Stimulated activated CD4-positive, alpha-beta T cell treated with anti-CD3 and anti-CD28 coated beads, Interleukin-1b, Interleukin-23, amount 100 ng/mL, for 1 hour (primary cell): ENCODE measurements at regions not wholly inside any gene's neighbourhood (a gene's known extent, or its start where the extent isn't known, plus 50 kb on each side); places are given as distances from the start of the nearest gene placed in this dataset.
"Not testable (repeated sequence)": the region's sequence is repeated elsewhere in the genome, so short reads cannot be mapped to it uniquely, and the experiment has no call there.

Experiments used
- DNase-seq, 2 donors: peaks; one replicate each; pipeline ENCODE4 v3.0.0-alpha.2; 2020; ENCODE audit warnings: low read depth in 2 of 2

DNA sequence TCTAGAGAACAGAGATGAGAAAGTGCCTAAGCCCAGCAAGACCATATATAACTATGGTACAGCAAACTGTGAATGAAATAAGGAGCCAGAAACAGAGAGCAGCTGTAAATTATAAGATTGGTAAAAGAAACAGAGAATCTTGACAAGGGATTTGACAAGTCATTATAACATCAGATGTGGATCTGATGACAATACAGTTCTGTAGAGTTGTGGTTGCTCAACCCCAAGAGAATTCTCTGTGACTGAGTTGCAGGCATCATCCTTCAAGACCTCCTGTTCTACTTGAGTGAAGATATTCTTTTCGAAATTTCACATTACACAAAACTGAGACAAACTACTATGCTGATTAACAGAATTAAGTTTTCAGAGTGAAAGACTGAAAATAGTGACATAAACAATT lies 343.1 kb upstream of the SLC39A10 start:
- no peak for DNase-seq

DNA sequence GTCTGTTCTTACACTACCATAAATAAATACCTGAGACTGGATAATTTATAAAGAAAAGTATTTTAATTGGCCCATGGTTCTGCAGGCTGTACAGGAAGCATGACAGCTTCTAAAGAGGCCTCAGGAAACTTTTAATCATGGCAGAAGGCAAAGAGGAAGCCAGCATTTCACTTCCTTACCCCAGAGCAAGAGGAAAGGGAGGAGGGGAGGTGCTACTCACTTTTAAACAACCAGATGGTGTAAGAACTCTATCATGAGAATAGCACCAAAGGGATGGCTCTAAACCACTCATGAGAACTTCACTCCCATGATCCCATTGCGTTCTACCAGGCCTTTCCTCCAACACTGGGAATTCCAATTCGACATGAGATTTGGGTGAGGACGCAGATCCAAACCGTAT lies 344.4 kb upstream of the SLC39A10 start:
- no peak for DNase-seq

DNA sequence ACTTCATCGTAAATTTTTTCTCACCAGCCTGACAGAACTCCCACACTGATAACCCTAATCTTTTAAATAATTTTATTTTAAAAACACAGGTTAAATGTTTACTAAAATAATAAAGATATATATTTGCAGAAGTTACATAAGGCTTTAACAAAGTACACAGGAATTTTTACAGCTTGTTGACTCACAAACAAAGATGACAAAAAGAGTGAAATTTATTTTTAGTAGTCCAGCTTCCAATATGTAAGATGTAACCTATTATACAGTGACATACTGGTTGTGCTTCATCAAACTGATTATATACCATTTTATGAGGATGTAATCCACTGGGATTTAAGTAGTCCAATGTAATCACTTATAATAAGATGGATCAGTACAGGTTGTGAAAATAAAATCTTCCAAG lies 348.9 kb upstream of the SLC39A10 start:
- DNase-seq, result no peak

DNA sequence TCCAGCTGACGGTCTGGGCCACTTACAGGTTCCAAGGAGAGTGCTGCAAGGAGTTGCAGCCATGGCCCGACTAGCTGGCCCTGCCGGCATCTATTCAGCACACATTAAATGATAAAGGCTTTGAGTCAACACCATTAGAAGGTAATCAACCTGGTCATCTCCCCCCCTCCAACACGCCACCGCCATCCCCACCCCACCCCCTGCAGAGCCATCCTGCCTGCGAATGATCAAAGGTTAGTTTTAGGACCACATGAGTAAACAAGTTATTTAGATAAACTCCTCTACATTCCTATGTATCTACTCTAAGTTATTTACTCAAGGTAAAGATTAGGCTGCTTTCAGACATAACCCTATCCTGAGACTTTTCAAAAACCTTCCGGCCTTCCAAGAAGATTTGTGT lies 349.3 kb upstream of the SLC39A10 start:
- DNase-seq, result no peak

DNA sequence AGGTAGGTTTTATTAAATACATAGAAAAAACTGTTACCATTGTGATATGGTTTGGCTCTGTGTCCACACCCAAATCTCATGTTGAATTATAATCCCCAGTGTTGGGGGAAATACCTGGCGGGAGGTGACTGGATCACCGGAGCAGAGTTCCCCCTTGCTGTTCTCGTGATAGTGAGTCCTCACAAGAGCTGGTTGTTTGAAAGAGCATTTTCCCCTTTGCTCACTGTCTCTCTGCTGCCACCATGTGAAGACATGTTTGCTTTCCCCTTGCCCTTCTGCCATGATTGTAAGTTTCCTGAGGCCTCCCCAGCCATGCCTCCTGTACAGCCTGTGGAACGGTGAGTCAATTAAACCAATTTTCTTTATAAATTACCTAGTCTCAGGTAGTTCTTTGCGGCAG lies 352.7 kb upstream of the SLC39A10 start:
- DNase-seq, result no peak

DNA sequence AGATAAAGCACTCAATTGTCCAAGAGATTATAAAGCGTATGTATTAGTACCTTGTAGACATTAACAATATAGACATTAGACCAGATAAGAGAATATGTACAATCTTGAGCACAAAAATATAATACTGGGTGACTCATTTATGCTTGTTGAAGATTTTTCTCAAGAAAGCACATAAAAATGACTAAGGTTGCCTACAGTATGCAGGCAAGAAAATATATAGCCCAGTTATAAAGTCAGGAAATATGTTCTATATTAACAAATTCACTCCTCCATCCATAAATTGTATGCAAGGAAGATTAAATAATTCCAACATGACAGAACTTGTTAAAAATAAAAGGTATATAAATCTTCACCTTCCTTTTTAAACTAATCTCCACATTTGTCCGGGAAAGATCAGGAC lies 356.4 kb upstream of the SLC39A10 start:
- no peak for DNase-seq

DNA sequence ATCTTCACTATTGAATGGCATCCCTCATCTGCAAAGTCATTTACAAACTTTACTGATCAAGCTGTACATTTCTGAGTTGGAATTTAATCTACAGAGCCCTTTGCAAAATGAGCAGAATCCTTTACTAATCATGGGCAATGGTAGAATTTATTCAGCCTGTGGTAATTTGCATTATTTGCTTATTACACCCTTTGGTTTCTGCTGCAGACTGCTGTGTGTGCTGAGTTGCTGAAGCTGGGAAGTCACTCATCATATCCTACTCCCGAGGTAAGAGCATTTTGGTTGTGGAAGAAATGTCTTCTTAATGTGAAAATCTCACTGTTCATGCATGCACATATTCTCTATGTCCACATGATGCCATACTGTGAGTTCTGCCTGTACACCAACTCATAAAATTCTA lies 357.4 kb upstream of the SLC39A10 start:
- no peak for DNase-seq

DNA sequence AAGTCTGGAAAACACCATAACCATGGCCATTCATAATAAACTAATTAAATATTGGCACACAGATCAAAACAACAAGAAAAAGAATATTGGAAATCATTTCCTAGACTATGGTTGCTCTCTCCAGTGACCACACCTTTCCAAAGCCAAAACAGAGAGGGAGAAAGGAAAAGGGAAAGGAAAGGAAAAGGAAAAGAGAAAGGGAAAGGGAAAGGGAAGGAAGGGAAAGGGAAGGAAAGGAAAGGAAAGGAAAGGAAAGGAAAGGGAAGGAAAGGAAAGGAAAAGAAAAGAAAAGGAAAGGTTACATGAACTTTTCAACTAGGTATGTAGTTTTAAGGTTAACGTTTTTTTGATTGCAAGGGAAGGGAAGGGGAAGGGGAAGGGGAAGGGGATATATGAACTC lies 360.5 kb upstream of the SLC39A10 start:
- DNase-seq, result no peak

DNA sequence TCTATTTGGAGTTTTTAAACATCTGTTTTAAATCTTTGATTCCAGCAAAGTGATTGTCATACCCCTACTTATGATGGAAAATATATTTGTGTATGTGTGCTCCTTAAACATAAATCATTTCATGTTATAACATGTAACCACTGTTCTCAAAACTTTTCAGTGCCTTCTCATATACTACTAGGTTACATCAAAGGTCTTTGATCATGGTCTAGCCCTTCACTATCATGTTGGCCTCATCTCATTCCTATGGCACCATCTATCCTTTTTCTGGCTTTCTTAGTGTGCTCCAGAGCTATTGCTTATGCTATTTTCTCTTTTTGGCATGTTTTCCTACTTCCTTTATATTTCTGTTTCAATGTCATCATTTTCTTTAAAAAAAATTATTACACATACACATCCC lies 367.9 kb upstream of the SLC39A10 start:
- no peak for DNase-seq

DNA sequence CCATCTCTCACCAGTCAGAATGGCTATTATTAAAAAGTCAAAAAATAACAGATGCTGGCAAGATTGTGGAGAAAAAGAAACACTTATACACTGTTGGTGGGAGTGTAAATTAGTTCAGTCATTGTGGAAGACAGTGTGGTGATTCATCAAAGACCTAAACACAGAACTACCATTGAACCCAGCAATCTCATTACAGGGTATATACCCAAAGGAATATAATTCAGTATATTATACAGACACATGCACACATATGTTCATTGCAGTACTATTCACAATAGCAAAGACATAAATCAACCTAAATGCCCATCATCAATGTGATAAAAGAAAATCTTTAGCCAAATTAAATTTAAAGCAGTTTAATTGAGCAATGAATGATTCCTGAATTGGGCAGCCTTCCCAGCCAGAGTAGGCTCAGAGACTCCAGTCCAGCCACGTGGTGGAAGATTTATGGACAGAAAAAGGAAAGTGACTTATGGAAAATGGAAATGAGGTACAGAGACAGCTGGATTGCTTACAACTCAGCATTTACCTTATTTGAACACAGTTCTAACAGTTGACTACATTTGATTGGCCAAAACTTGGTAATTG lies 377.1 kb upstream of the SLC39A10 start:
- no peak for DNase-seq

DNA sequence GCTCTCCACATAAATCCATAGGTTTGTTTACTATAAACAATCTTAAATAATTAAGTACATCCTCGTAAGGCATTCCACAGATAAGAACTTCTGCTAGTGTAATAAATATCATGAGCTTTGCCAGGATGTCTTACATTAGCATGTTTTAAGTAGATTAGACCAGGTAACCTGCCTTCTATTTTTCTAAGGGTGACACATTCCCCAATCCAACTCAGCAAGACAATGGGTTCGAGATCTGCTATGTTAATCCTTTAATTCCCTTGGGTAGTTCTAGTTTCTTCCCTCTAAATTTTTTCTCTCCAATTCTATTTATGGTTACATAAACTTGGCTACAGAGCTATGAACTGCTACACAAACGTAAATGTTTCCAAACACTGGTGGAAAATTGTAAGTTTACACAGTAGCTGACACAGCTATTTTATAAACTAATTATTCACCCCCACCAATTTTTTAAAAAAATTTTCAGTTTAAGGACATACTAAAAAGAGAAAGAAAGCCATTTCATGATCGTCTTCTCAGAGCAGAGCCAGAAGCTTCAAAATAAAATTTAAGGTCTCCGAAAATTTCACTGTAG lies 386.5 kb upstream of the SLC39A10 start:
- no peak for DNase-seq

DNA sequence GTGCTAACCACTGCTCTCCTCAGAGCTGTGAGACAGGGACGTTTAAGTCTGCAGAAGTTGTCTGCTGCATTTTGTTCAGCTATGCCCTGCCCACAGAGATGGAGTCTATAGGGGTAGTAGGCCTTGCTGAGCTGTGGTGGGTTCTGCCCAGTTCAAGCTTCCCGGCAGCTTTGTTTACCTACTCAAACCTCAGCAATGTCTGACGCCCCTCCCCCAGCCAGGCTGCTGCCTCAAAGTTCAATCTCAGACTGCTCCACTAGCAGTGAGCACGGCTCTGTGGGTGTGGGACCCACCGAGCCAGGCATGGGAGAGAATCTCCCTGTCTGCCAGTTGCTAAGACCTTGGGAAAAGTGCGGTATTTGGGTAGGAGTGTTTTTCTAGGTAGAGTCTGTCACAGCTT lies 387.8 kb upstream of the SLC39A10 start:
- DNase-seq, result no peak

DNA sequence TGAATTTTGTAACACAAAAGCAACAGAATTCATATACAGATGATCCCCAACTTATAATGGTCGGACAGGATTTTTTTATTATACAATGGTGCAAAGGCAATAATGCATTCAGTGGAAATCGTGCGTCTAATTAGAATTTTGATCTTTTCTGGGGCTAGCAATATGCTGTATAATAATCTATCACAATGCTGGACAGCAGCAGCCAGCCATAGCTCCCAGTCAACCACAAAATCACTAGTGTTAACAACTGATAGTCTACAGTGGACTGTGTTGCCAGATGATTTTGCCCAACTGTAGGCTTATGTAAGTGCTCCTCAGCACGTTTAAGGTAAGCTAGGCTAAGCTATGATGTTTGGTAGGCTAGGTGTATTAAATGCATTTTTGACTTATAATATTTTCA lies 399.0 kb upstream of the SLC39A10 start:
- no peak for DNase-seq

DNA sequence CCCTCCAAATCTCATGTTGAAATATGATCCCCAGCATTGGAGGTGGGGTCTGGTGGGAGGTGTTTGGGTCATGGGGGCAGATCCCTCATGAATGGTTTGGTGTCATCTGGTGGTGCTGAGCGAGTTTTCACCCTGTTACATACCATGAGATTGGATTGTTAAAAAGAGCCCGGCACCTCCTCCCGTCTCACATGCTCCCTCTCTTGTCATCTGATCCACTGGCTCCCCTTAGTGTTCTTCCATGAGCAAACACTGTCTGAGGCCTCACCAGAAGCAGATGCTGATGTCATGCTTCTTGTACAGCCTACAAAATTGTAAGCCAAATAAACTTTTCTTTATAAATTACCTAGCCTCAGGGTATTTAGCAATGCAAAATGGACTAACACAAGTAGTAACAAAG lies 405.0 kb upstream of the SLC39A10 start:
- no peak for DNase-seq

DNA sequence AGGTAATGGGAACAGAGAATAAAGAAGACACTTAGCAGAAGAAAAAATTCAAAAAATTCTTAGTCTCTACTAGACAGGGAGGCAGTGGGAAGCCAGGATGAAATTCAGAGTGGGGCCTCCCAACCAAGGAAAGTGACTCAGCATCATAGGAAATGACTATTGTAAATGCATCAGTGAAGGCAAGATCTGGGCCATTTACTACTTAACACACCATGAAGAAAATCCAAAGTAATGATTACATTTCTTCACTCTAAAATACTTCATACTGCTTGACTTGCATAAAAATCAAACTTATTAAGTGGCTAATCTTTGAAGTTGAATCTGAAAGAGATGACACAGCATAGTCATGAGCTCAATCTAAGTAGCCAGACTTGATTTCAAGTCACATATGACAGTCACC lies 405.8 kb upstream of the SLC39A10 start:
- DNase-seq, result no peak

DNA sequence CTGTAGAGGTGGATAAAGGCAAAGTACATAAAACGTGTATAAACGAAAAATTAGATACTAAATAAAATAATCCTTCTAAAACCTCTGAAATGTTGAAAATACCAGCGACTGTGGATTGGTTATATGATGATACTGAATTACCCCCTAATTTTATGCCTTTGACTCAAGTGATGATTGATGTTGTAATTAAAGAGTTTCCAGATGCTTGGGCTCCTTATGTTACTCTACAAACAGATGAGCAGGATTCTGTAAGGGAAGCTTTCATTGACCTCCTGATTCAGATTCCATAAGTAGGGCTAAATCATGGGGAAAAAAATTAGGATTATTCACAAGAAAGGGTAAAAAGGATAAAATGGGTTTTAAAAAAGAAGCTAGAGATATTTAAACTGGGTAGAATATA lies 418.2 kb upstream of the SLC39A10 start:
- DNase-seq, result no peak

DNA sequence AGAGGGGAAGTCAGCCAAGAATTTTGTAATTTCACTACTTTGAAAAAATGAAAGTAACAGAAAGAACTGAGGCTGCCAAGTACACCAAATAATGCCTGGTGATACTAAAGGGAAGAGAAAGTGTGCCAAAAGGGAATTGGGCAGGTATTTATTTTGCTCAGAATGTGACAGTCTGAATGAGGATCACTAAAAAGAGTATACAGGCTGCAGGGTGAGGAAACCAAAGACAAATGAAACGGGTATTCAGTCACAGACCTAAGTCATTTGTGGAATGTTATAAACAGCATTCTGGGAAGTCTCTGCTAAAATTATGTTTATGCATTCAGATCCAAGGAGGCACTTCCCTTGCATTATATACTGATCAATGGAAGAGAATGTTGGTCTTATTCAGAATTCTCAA lies 418.6 kb upstream of the SLC39A10 start:
- no peak for DNase-seq

DNA sequence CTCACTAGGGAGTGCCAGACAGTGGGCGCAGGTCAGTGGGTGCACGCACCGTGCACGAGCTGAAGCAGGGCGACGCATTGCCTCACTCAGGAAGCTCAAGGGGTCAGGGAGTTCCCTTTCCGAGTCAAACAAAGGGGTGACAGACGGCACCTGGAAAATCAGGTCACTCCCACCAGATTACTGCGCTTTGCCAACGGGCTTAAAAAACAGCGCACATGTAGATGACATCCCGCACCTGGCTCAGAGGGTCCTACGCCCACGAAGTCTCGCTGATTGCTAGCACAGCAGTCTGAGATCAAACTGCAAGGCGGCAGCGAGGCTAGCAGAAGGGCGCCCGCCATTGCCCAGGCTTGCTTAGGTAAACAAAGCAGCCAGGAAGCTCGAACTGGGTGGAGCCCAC lies 428.5 kb upstream of the SLC39A10 start:
- DNase-seq, result not testable (repeated sequence)

DNA sequence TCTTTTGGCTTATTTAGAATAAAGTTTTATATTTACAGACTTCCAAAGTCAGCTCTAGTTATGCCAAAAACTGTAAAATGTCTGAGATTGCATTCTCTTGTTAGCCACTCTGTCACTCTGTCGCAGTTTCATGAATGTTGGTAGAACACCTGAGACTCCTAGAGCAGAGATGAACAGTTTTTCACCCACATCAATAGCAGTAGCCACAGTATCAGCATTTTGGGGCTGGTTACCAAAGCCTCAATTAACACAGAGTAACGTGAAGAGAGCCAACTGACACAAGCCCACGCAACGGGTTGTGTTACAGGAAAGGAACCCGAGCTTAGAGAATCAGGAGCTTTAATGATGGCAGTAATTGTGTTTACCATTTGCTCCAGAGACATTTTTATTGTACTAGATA lies 443.0 kb upstream of the SLC39A10 start:
- no peak for DNase-seq

DNA sequence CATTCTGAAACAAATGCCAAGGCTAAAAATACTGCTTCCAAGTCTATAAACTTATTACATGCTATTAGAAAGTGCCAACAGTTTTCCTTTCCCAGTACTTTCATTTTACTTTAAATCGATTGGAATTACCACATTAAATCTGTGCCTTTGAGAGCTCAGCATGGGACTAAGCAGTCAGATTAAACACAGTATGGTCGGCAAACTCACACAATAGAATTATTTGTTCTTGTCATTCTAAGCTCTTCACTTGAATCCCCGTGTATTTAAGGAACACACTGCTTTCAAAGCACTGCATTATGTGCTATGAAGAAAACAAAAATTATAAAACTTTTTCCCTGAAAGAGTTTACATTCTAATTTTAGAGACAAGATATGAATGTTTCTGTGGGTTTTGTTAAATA lies 444.4 kb upstream of the SLC39A10 start:
- DNase-seq, result no peak

DNA sequence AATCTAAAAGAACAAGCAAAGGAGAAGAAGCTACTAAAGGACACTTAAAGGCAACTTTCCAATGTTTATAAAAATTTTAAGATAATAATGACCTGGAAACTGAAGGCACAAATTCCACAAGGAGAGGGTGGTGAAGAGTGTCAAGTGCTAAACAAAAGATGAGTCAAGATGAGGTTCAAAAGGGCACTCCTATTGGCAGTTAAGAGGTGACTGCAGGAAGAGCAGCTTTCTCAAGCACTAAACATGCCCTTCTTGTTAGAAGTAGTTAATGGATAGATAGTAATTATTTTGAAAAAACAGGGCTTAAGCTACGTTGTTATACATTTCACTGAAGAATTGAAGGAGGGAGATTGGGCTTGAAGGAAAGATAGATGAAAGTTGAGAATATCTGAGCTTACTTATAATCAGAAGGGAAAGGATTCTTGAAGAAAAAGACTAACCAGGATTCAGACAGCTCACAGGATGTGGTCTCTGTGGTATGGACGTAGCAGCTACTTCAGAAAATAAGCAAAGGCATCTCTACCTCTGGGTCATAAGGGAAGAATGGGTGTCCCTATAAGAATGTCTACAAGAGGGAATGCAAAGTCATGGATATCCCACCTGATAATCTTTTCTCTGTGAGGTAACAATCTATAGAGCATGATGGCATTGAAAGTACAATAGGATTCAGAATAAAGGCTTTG lies 454.7 kb upstream of the SLC39A10 start:
- no peak for DNase-seq

DNA sequence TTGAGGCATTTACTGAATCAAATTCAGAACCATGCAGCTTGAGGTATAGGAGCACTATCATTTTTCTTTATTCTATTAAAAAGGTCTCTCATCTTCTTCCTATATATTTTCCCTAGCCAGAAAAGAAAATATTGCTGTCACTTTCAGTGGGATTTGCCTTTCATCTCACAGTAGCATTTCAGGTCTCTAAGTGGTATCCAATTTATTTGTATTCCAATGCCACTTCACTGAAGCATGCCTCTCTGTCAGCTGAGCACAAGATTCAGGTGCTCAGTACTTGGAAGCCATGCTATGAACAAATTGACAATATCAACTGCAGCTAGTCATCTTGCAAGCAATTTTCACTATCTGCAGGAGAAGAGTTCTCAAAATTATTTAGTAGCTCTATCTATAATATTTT lies 457.2 kb upstream of the SLC39A10 start:
- no peak for DNase-seq

DNA sequence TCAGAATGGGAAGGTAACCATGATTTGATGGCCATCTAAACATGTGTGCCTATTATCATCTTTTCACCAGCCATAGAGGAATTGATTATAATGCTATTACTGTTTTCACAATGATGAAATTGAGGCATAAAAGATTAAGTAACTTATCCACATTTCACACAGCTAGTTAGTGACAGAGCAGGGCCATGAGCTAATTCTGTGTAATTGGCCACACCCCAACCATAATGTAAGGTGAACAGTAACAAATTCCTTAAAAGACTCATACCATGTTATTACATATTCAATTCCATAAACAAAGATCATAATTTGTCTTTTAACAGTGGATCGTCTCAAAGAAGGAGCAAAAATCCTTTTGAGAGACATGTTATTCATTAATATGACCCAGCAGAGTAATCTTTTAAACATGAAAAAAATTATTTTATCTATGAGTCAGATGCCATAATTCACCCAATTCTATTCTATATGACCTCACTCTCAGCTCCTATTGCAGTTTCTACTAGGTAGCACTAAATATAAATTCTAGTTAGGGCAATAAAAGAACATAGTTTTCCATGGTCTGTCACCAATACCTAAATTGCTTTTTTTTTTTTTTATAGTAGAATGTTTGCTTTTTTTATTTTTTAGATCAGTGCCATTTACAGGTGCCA lies 475.8 kb upstream of the SLC39A10 start:
- DNase-seq, result no peak
